Nephron progenitor cell (in vitro differentiated cells): ENCODE measurements at regions not wholly inside any gene's neighbourhood (a gene's known extent, or its start where the extent isn't known, plus 50 kb on each side); places are given as distances from the start of the nearest gene placed in this dataset.

Source experiments
- DNase-seq: peaks from one replicate; pipeline ENCODE4 v3.0.0; 2021
- H3K27ac Mint-ChIP-seq: 2 replicates; pipeline ENCODE4 v1.8.0; 2021; ENCODE audit warnings: mild to moderate bottlenecking, moderate library complexity, mixed read lengths
- H3K27me3 Mint-ChIP-seq: 2 replicates; pipeline ENCODE4 v1.8.0; 2021; ENCODE audit warnings: mild to moderate bottlenecking, low read depth, mixed read lengths; ENCODE audit not compliant: poor library complexity
- H3K36me3 Mint-ChIP-seq: 2 replicates; pipeline ENCODE4 v1.8.0; 2021; ENCODE audit warnings: low read depth, mixed read lengths
- H3K4me1 Mint-ChIP-seq: 2 replicates; pipeline ENCODE4 v1.8.0; 2021; ENCODE audit warnings: mixed read lengths
- H3K4me3 Mint-ChIP-seq: 2 replicates; pipeline ENCODE4 v1.8.0; 2021; ENCODE audit warnings: mild to moderate bottlenecking, moderate library complexity, mixed read lengths
- H3K9me3 Mint-ChIP-seq: 2 replicates; pipeline ENCODE4 v1.8.0; 2021; ENCODE audit warnings: mild to moderate bottlenecking, moderate library complexity, mixed read lengths
- CTCF ChIP-seq: fragments of 200-600 bp; sonication (generic); IDR thresholded peaks from 2 replicates; pipeline ENCODE4 v1.5.0; 2021; ENCODE audit warnings: antibody characterized with exemption

DNA sequence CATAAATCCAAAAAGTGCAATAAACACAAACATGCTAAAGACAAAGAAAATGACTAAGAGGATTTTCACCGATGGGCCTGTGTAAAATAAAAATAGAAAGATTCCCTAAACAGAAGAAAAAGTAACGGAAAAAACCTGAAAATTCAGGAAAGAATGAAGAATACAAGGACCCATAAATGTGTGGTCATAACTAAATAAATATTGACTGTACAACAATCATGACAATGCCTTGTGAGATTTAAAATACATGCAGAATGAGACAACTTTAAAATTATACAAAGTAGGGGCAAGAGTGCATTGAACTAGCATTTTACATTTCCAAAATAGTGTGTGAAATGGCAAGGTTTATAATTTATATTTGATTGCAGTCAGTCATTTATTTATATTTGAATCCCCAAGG, 409.1 kb upstream of the ANKRD30A start:
- no peak for DNase-seq
- Mint-ChIP-seq H3K4me1 (peaks cover 5% of the 10 kb centered on the region), H3K9me3 (peaks cover 14% of the 10 kb centered on the region), H3K27me3 (peaks cover 11% of the 10 kb centered on the region), H3K4me3 (no peak overlapping the region), H3K27ac (no peak overlapping the region), H3K36me3 (no peaks in the 10 kb centered on the region)
- TF ChIP-seq CTCF: no peak

- H3K9me3 Mint-ChIP-seq: no peaks in the 10 kb centered on the region
- DNase-seq: no peak
- no peaks in the 10 kb centered on the region for H3K4me1 Mint-ChIP-seq
- no peak for TF ChIP-seq CTCF
- no peak overlapping the region for H3K27ac Mint-ChIP-seq
- peaks cover 21% of the 10 kb centered on the region for H3K27me3 Mint-ChIP-seq
- H3K4me3 Mint-ChIP-seq: no peak overlapping the region
- H3K36me3 Mint-ChIP-seq: no peaks in the 10 kb centered on the region
Measured at GRCh38 chr10:36712695-36713094, 412.7 kb upstream of the ANKRD30A start.

DNA sequence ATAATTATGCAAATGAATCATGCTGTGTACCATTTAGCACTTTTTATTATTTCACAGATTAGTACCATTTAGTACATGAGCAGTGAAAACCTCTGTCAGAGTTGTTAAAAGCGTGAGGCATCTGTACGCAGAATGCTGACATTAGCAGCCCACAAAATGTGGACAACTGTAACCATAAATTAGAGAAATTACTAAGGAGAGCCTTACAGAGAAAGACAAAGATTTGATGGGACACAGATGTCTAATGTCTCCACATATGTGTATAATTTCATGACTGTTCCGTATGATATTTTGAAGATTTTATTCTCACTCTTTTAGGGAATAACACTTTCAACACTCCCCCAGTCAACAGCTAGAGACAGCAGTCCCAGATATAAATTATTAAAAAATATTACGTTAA, 414.0 kb upstream of the ANKRD30A start:
- Mint-ChIP-seq H3K4me1 (no peaks in the 10 kb centered on the region), H3K27me3 (peaks cover 21% of the 10 kb centered on the region), H3K9me3 (no peaks in the 10 kb centered on the region), H3K4me3 (no peak overlapping the region), H3K36me3 (no peaks in the 10 kb centered on the region), H3K27ac (no peak overlapping the region)
- no peak for DNase-seq
- no peak for TF ChIP-seq CTCF

DNA sequence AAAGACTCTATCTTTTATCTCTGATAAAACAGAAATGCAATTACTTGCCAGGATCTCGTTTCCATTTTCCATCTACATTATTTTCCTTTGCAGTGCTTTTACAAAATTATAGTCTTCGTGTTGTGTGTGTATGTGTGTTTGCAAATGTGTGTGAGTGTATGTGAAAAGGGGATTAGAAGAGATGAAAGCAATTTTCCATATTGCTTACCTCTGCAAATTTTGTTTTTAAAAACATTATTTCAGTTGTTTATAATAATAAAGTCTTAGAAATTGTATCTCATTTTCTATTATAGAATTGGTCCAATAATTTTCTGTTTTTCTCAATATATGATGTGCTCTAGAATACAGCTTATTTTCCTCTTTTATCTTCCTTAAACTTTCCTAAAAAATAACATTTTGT, 421.3 kb upstream of the ANKRD30A start:
- Mint-ChIP-seq H3K27me3 (peaks cover 5% of the 10 kb centered on the region), H3K36me3 (no peaks in the 10 kb centered on the region), H3K9me3 (peaks cover 9% of the 10 kb centered on the region), H3K4me3 (no peak overlapping the region), H3K4me1 (no peaks in the 10 kb centered on the region), H3K27ac (no peak overlapping the region)
- no peak for TF ChIP-seq CTCF
- no peak for DNase-seq

- H3K9me3 Mint-ChIP-seq: peaks cover 9% of the 10 kb centered on the region
- no peak for DNase-seq
- no peak overlapping the region for H3K27ac Mint-ChIP-seq
- H3K36me3 Mint-ChIP-seq: no peaks in the 10 kb centered on the region
- no peak overlapping the region for H3K4me3 Mint-ChIP-seq
- no peaks in the 10 kb centered on the region for H3K27me3 Mint-ChIP-seq
- no peak for TF ChIP-seq CTCF
- H3K4me1 Mint-ChIP-seq: no peaks in the 10 kb centered on the region
Measured at GRCh38 chr10:36703179-36703578, 422.2 kb upstream of the ANKRD30A start.

- no peaks in the 10 kb centered on the region for H3K4me1 Mint-ChIP-seq
- DNase-seq: no peak
- no peaks in the 10 kb centered on the region for H3K36me3 Mint-ChIP-seq
- no peak overlapping the region for H3K4me3 Mint-ChIP-seq
- no peak for TF ChIP-seq CTCF
- no peak overlapping the region for H3K27ac Mint-ChIP-seq
- no peaks in the 10 kb centered on the region for H3K27me3 Mint-ChIP-seq
- H3K9me3 Mint-ChIP-seq: peaks cover 12% of the 10 kb centered on the region
Measured at GRCh38 chr10:36700123-36700522, 425.3 kb upstream of the ANKRD30A start.
